LNCaP clone FGC (cell line): ENCODE measurements at regions not wholly inside any gene's neighbourhood (a gene's known extent, or its start where the extent isn't known, plus 50 kb on each side); places are given as distances from the start of the nearest gene placed in this dataset.

Experiments
- DNase-seq: peaks from one replicate; pipeline ENCODE4 v3.0.0-alpha.2; 2011; ENCODE audit warnings: low read depth
- H3K4me3 ChIP-seq: 2 replicates; pipeline ENCODE4 v1.5.1; 2011; ENCODE audit warnings: mild to moderate bottlenecking, low read depth, low read length, control low read depth
- TF ChIP-seq, protein P1 (sequence below): IDR thresholded peaks from 2 replicates; pipeline ENCODE4 v1.5.1; 2012; ENCODE audit warnings: mild to moderate bottlenecking; ENCODE audit not compliant: control insufficient read depth, insufficient read depth; ENCODE audit errors: extremely low read depth

DNA sequence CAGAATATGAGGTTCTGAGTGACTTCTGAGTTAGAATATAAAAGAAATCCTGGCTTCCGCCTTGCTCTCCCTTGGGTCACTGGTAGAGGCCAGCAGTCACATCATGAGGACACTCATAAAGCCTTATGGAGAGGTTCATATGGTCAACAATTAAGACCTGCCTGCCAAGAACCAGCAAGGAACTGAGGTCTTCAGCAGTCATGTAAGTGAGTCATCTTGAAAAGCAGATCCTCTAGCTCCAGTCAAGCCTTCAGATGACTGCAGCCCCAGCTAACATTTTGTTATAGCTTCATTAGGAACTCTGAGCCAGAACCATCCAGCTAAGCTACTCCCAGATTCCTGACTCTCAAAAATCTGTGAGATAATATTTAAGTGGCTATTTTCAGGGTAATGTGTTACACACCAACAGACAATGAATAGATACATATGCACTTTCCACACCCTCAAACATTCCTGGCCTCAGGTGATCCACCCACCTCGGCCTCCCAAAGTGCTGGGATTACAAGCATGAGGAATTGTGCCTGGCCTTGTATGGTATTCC, 447.2 kb downstream of the SHQ1 start:
- no peak overlapping the region for H3K4me3 ChIP-seq
- TF ChIP-seq, protein P1, sequence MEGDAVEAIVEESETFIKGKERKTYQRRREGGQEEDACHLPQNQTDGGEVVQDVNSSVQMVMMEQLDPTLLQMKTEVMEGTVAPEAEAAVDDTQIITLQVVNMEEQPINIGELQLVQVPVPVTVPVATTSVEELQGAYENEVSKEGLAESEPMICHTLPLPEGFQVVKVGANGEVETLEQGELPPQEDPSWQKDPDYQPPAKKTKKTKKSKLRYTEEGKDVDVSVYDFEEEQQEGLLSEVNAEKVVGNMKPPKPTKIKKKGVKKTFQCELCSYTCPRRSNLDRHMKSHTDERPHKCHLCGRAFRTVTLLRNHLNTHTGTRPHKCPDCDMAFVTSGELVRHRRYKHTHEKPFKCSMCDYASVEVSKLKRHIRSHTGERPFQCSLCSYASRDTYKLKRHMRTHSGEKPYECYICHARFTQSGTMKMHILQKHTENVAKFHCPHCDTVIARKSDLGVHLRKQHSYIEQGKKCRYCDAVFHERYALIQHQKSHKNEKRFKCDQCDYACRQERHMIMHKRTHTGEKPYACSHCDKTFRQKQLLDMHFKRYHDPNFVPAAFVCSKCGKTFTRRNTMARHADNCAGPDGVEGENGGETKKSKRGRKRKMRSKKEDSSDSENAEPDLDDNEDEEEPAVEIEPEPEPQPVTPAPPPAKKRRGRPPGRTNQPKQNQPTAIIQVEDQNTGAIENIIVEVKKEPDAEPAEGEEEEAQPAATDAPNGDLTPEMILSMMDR: no peak
- no peak for DNase-seq

DNA sequence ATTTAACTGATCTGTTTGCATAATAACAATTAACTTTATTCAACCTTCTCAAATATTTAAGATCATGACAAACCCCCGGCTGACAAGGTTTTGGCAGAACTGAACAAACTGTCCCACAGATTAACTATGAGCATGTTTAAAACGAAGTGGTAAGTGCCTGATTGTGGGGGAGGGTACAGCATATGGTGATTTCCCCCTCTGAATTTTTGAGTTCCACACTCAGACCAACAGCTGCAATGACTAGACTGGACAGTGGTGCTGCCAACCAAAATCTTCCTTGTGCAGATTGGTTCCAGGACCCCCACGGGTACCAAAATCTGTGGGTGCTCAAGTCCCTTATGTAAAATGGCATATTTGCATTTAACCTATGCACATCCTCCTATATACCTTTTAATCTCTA, 449.5 kb downstream of the SHQ1 start:
- no peak overlapping the region for H3K4me3 ChIP-seq
- DNase-seq: no peak

DNA sequence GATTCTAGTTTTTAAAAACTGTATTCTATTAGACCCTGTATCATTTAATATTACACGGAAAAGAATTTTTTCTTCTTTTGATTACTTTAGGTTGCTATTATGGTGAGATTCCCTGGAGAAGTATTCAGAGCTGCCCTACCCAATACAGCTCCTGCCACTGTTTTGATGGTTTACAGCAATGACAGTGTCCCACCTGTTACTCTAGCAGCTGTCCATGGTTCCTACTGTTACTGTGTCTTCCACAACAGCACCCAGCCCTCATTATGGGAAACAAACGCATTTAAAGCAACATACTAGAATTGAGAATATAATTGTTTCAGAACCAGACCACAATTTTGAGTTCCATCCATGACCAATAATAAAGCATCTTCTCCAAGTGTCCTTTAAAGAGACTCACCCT, 450.7 kb downstream of the SHQ1 start:
- TF ChIP-seq, protein P1: no peak
- DNase-seq: no peak
- H3K4me3 ChIP-seq: no peak overlapping the region

More for the DNA sequence above, 449.5 kb downstream of the SHQ1 start:
- TF ChIP-seq, protein P1: no peak

DNA sequence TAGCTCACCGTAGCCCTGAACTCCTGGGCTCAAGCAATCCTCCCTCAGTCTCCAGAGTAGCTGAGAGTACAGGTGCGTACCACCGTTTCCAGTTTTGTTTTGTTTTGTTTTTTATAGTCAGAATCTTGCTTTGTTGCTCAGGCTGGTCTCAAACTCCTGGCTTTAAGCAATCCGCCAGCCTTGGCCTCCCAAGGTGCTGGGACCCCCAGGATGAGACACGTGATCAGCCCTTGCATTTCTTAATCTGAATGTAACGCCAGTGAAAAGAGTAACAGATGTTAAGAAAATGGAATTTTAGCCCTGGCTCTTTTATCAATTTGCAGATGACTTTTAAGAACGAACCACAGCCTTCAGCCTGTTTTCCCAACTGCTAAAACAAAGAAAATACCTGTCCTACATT, 451.3 kb downstream of the SHQ1 start:
- DNase-seq: no peak
- H3K4me3 ChIP-seq: no peak overlapping the region
- TF ChIP-seq, protein P1: no peak

DNA sequence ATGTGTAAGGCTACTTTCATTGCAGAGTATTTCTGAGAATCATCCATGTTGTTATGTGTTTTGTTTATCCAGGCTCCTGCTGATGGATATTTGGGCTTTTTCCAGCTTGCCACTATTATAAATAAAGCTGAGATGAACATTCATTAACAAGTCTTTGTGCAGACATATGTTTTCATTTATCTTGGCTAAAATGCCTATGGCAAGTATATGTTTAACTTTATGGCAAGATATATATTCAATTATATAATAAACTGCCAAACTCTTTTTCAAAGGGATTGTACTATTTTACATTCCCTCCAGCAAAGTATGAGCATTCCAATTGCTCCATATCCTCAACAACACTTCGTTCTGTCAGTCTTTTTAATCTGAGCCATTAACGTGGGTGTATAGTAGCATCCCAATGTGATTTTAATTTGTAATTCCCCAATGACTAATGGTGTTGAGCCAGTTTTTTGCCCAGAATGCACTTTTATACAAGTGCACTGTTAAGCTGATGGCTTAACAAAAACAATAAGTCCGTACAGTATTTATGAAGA, 452.4 kb downstream of the SHQ1 start:
- DNase-seq: no peak
- H3K4me3 ChIP-seq: no peak overlapping the region
- TF ChIP-seq, protein P1: no peak

DNA sequence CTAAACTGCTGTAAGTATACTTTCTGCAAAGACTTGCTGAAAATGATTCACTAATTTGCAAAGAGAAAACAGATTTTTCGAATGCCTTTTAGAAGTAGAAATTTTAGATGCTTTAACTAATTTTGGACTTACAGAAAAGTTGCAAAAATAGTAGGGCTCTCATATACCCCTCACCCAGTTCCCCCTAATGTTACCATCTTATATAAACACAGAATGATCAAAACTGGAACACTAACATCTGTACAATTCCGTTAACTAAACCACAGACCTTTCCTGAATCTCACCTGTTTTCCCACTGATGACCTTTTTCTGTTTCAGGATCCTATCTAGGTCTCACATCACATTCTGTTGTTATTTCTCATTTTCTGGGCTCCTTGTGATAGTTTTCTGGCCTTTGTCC, 454.8 kb downstream of the SHQ1 start:
- TF ChIP-seq, protein P1: no peak
- no peak for DNase-seq
- no peak overlapping the region for H3K4me3 ChIP-seq

DNA sequence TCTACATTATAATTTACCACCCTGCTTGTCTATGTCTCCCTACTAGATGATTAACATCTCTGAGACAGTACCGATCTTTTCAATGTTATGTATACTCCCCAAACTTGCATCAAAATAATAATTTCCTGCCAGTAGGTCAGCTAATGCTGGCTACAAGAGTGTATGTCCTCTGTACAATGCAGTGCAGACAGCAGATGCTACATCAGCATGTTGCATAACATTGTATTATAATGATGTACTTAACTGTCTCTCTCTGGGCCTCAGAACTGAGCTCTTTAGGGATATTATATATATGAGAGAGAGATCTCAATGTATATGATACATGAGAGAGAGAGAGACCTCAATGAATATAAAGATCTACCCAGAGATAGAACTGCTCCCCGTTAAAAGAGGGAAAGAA, 456.6 kb downstream of the SHQ1 start:
- TF ChIP-seq, protein P1: no peak

More for the DNA sequence above, 456.6 kb downstream of the SHQ1 start:
- DNase-seq: no peak
- H3K4me3 ChIP-seq: no peak overlapping the region
